ENCODE measurements at regions not wholly inside any gene's neighbourhood (a gene's known extent, or its start where the extent isn't known, plus 50 kb on each side); places are given as distances from the start of the nearest gene placed in this dataset.
A peak's percentile ranks its signal among the peaks of the same experiment; 100 is the strongest.

GRCh38 chr2:84048964-84049363 is 410.1 kb downstream of the SUCLG1 start:
- H3K4me3 ChIP-seq (ENCODE audit: control insufficient read depth in 1 of 2, extremely low read depth in 1 of 2, low read length in 1 of 2), result no peak overlapping the region
- H3K27me3 ChIP-seq (replicated peaks in 1 of 2; ENCODE audit: control insufficient read depth in 2 of 2, extremely low read depth in 1 of 2, insufficient read depth in 2 of 2, low read length in 1 of 2), result peaks cover 0 to 2% of the 10 kb centered on the region in 2 experiments
- POLR2A ChIA-PET, result no interaction called here
- no peaks in the 10 kb centered on the region for H3K9me3 ChIP-seq
- no peak for ATAC-seq (replicated peaks in 1 of 4)
- H3K36me3 ChIP-seq (ENCODE audit: control insufficient read depth in 2 of 2, extremely low read depth in 1 of 2, insufficient read depth in 1 of 2, low read length in 1 of 2), result no peaks in the 10 kb centered on the region
- WGBS (ENCODE audit: insufficient coverage), result 80% methylated on average over 1 of the region's 4 CpGs
- Mint-ChIP-seq H3K27me3 (peaks cover 3 to 5% of the 10 kb centered on the region in 2 donors), H3K27ac (no peak overlapping the region), H3K4me3 (no peak overlapping the region), H3K4me1 (no peaks in the 10 kb centered on the region), H3K9me3 (no peaks in the 10 kb centered on the region), H3K36me3 (no peaks in the 10 kb centered on the region)
- no peak overlapping the region for H3K27ac ChIP-seq (ENCODE audit: low read length)
- DNase-seq, result no peak
- H3K4me1 ChIP-seq (ENCODE audit: control insufficient read depth in 1 of 2, extremely low read depth in 1 of 2, insufficient read depth in 2 of 2, low read length in 2 of 2), result no peaks in the 10 kb centered on the region
- CTCF ChIA-PET, result no interaction called here

- no peak overlapping the region for H3K27ac ChIP-seq (ENCODE audit: low read length)
- H3K9me3 ChIP-seq, result no peaks in the 10 kb centered on the region
- no peak for ATAC-seq (replicated peaks in 1 of 4)
- no peaks in the 10 kb centered on the region for H3K9me3 Mint-ChIP-seq
- peaks cover 10 to 14% of the 10 kb centered on the region in 2 donors for H3K27me3 Mint-ChIP-seq
- H3K4me3 ChIP-seq (ENCODE audit: control insufficient read depth in 1 of 2, extremely low read depth in 1 of 2, low read length in 1 of 2), result no peak overlapping the region
- no peaks in the 10 kb centered on the region for H3K4me1 Mint-ChIP-seq
- no peaks in the 10 kb centered on the region for H3K36me3 Mint-ChIP-seq
- H3K27me3 ChIP-seq (replicated peaks in 1 of 2; ENCODE audit: control insufficient read depth in 2 of 2, extremely low read depth in 1 of 2, insufficient read depth in 2 of 2, low read length in 1 of 2), result peaks cover 0 to 10% of the 10 kb centered on the region in 2 experiments
- no peaks in the 10 kb centered on the region for H3K4me1 ChIP-seq (ENCODE audit: control insufficient read depth in 1 of 2, extremely low read depth in 1 of 2, insufficient read depth in 2 of 2, low read length in 2 of 2)
- no peak for DNase-seq
- no peak overlapping the region for H3K4me3 Mint-ChIP-seq
- H3K36me3 ChIP-seq (ENCODE audit: control insufficient read depth in 2 of 2, extremely low read depth in 1 of 2, insufficient read depth in 1 of 2, low read length in 1 of 2), result no peaks in the 10 kb centered on the region
- CTCF ChIA-PET, result no interaction called here
- WGBS (ENCODE audit: insufficient coverage), result no CpG with 5 or more reads among the region's 3 CpGs
- POLR2A ChIA-PET, result no interaction called here
- H3K27ac Mint-ChIP-seq, result no peak overlapping the region
Observed at GRCh38 chr2:84041506-84041905, 417.6 kb downstream of the SUCLG1 start.

GRCh38 chr2:84040281-84040680 is 418.8 kb downstream of the SUCLG1 start:
- no peaks in the 10 kb centered on the region for H3K9me3 Mint-ChIP-seq
- no peak overlapping the region for H3K27ac Mint-ChIP-seq
- H3K9me3 ChIP-seq, result no peaks in the 10 kb centered on the region
- H3K4me3 ChIP-seq (ENCODE audit: control insufficient read depth in 1 of 2, extremely low read depth in 1 of 2, low read length in 1 of 2), result no peak overlapping the region
- no peaks in the 10 kb centered on the region for H3K4me1 ChIP-seq (ENCODE audit: control insufficient read depth in 1 of 2, extremely low read depth in 1 of 2, insufficient read depth in 2 of 2, low read length in 2 of 2)
- no peaks in the 10 kb centered on the region for H3K36me3 ChIP-seq (ENCODE audit: control insufficient read depth in 2 of 2, extremely low read depth in 1 of 2, insufficient read depth in 1 of 2, low read length in 1 of 2)
- H3K36me3 Mint-ChIP-seq, result no peaks in the 10 kb centered on the region
- no peak overlapping the region for H3K4me3 Mint-ChIP-seq
- H3K27ac ChIP-seq (ENCODE audit: low read length), result no peak overlapping the region
- DNase-seq (no peak), ATAC-seq (replicated peaks in 1 of 4) (no peak)
- H3K4me1 Mint-ChIP-seq, result no peaks in the 10 kb centered on the region
- WGBS (ENCODE audit: insufficient coverage), result 92% methylated on average over 11 of the region's 13 CpGs
- ChIA-PET CTCF (no interaction called here), POLR2A (no interaction called here)
- peaks cover 0 to 10% of the 10 kb centered on the region in 2 experiments for H3K27me3 ChIP-seq (replicated peaks in 1 of 2; ENCODE audit: control insufficient read depth in 2 of 2, extremely low read depth in 1 of 2, insufficient read depth in 2 of 2, low read length in 1 of 2)
- peaks cover 7 to 14% of the 10 kb centered on the region in 2 donors for H3K27me3 Mint-ChIP-seq

DNA sequence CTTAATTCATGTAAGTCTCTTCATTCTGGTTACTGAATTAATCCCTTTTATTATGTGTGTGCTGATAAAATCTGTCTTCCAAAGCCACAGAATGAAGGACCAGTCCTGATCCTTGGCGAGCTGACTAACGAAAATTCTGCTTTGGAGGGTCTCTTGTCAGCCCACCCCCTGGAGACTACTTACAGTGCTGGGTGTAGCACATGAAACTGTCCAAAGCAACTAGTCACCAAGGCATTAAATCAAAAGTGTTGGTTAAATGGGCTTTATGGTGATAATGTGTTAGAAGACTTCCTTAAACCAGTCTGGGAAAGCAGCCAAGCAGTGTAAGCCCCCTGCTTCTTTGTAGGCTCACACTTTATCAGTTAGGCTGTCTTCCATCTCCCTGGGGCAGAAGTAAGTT is 420.2 kb downstream of the SUCLG1 start:
- H3K9me3 ChIP-seq, result no peaks in the 10 kb centered on the region
- Mint-ChIP-seq H3K27me3 (peaks cover 7 to 9% of the 10 kb centered on the region in 2 donors), H3K4me1 (peaks cover 1 to 3% (median 1%) of the 10 kb centered on the region in 3 donors), H3K27ac (no peak overlapping the region), H3K4me3 (no peak overlapping the region), H3K9me3 (no peaks in the 10 kb centered on the region), H3K36me3 (no peaks in the 10 kb centered on the region)
- H3K4me3 ChIP-seq (ENCODE audit: control insufficient read depth in 1 of 2, extremely low read depth in 1 of 2, low read length in 1 of 2), result no peak overlapping the region
- no peak overlapping the region for H3K27ac ChIP-seq (ENCODE audit: low read length)
- ATAC-seq (replicated peaks in 1 of 4) (no peak), DNase-seq (no peak)
- POLR2A ChIA-PET, result no interaction called here
- no peaks in the 10 kb centered on the region for H3K36me3 ChIP-seq (ENCODE audit: control insufficient read depth in 2 of 2, extremely low read depth in 1 of 2, insufficient read depth in 1 of 2, low read length in 1 of 2)
- H3K4me1 ChIP-seq (ENCODE audit: control insufficient read depth in 1 of 2, extremely low read depth in 1 of 2, insufficient read depth in 2 of 2, low read length in 2 of 2), result no peaks in the 10 kb centered on the region
- CTCF ChIA-PET, result no interaction called here
- H3K27me3 ChIP-seq (replicated peaks in 1 of 2; ENCODE audit: control insufficient read depth in 2 of 2, extremely low read depth in 1 of 2, insufficient read depth in 2 of 2, low read length in 1 of 2), result peaks cover 0 to 8% of the 10 kb centered on the region in 2 experiments
- 0% methylated on average over 1 of the region's 2 CpGs for WGBS (ENCODE audit: insufficient coverage)

- Mint-ChIP-seq H3K36me3 (no peaks in the 10 kb centered on the region), H3K27me3 (no peaks in the 10 kb centered on the region), H3K27ac (no peak overlapping the region), H3K9me3 (no peaks in the 10 kb centered on the region), H3K4me1 (peaks cover 6 to 9% (median 8%) of the 10 kb centered on the region in 3 donors), H3K4me3 (peak overlapping the region in 2 of 3 donors; percentile 3 to 7)
- no peaks in the 10 kb centered on the region for H3K27me3 ChIP-seq (replicated peaks in 1 of 2; ENCODE audit: control insufficient read depth in 2 of 2, extremely low read depth in 1 of 2, insufficient read depth in 2 of 2, low read length in 1 of 2)
- ATAC-seq (replicated peaks in 1 of 4), result no peak
- WGBS (ENCODE audit: insufficient coverage), result no CpG with 5 or more reads among the region's 2 CpGs
- CTCF ChIA-PET, result no interaction called here
- POLR2A ChIA-PET, result no interaction called here
- no peak for DNase-seq
- no peak overlapping the region for H3K27ac ChIP-seq (ENCODE audit: low read length)
- no peaks in the 10 kb centered on the region for H3K9me3 ChIP-seq
- H3K4me3 ChIP-seq (ENCODE audit: control insufficient read depth in 1 of 2, extremely low read depth in 1 of 2, low read length in 1 of 2), result no peak overlapping the region
- H3K36me3 ChIP-seq (ENCODE audit: control insufficient read depth in 2 of 2, extremely low read depth in 1 of 2, insufficient read depth in 1 of 2, low read length in 1 of 2), result no peaks in the 10 kb centered on the region
- no peaks in the 10 kb centered on the region for H3K4me1 ChIP-seq (ENCODE audit: control insufficient read depth in 1 of 2, extremely low read depth in 1 of 2, insufficient read depth in 2 of 2, low read length in 2 of 2)
Observed at GRCh38 chr2:84033347-84033974, 425.6 kb downstream of the SUCLG1 start.

DNA sequence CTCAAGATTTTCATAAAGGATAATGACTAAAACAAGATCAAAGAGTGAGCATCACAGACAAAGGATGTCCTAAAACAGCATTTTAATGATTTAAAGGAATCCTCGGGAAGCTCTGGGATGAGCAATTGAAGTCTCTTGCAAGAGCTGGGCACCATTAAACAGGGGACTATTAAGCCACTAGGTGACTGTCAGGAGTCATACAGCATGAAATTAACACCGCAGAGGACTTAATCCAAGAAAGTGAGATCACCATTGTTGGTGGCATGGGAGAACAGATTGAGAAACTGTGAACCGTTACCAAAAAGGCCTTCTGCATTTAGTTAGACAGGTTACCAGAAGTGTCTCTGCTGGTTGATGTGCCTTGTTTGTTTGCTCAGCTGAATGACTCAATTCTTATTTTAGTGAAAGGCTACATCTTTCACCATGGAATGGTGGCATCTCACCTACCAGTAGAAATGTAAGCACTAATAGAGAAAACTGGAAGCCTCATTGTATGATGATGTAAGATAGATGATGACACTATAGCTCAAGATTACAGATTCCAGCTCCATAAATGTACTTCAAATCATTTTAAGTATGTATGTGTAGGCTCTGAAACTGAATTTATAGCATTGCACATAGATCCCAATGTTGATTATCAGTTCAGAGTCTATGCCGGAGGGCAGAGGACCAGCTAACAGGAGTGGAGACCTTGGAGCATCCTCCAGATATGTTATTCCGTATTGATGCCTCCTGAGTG is 427.6 kb downstream of the SUCLG1 start:
- Histone ChIP-seq H3K4me1 (ENCODE audit: control insufficient read depth in 1 of 2, extremely low read depth in 1 of 2, insufficient read depth in 2 of 2, low read length in 2 of 2) (no peaks in the 10 kb centered on the region), H3K9me3 (no peaks in the 10 kb centered on the region), H3K27me3 (replicated peaks in 1 of 2; ENCODE audit: control insufficient read depth in 2 of 2, extremely low read depth in 1 of 2, insufficient read depth in 2 of 2, low read length in 1 of 2) (no peaks in the 10 kb centered on the region), H3K4me3 (ENCODE audit: control insufficient read depth in 1 of 2, extremely low read depth in 1 of 2, low read length in 1 of 2) (no peak overlapping the region), H3K36me3 (ENCODE audit: control insufficient read depth in 2 of 2, extremely low read depth in 1 of 2, insufficient read depth in 1 of 2, low read length in 1 of 2) (no peaks in the 10 kb centered on the region), H3K27ac (ENCODE audit: low read length) (no peak overlapping the region)
- Mint-ChIP-seq H3K4me1 (peaks cover 6 to 9% (median 8%) of the 10 kb centered on the region in 3 donors), H3K4me3 (no peak overlapping the region), H3K9me3 (no peaks in the 10 kb centered on the region), H3K36me3 (no peaks in the 10 kb centered on the region), H3K27me3 (no peaks in the 10 kb centered on the region), H3K27ac (no peak overlapping the region)
- DNase-seq (no peak), ATAC-seq (replicated peaks in 1 of 4) (no peak)
- 93% methylated on average over 4 of the region's 5 CpGs for WGBS (ENCODE audit: insufficient coverage)
- ChIA-PET POLR2A (no interaction called here), CTCF (interaction anchor here in 1 of 2 donors (0.7 to 1.1 kb wide), 2 partner anchors 9 to 272 kb away, joined by 3 read pairs; no protein-coding TSS in a partner anchor)
